Panc1 (cell line): ENCODE measurements at regions not wholly inside any gene's neighbourhood (a gene's known extent, or its start where the extent isn't known, plus 50 kb on each side); places are given as distances from the start of the nearest gene placed in this dataset.

Experiments used
- ATAC-seq: fragments of 200-7000 bp; cut with Tn5 transposase; 2 replicates; pipeline ENCODE4 v1.9.1; 2020; ENCODE audit warnings: mild to moderate bottlenecking, moderate library complexity
- BruUV-seq: library from RNA; stranded (reverse); fragments of 400-500 nt; replicated peaks from 2 replicates; lab custom pipeline; 2021; lab: Mats Ljungman, UMichigan
- CTCF ChIA-PET: fragments of 300-600 bp; sonication (Branson Sonifier 250); formaldehyde crosslinking; loops from one replicate; lab custom pipeline; 2022; ENCODE audit warnings: antibody characterized with exemption; lab: Charles Lee
- POLR2A ChIA-PET: fragments of 300-600 bp; sonication (Branson Sonifier 250); formaldehyde crosslinking; loops from one replicate; lab custom pipeline; 2022; ENCODE audit warnings: antibody characterized with exemption; lab: Charles Lee
- DNase-seq: peaks from one replicate; pipeline ENCODE4 v3.0.0-alpha.2; 2010; ENCODE audit warnings: low read depth, low spot score
- H3K27ac ChIP-seq: 2 replicates; pipeline ENCODE4 v1.5.1; 2011; ENCODE audit warnings: mild to moderate bottlenecking, low read length, inconsistent platforms
- H3K27me3 ChIP-seq: fragments of 200-500 bp; sonication (Bioruptor generic); 2 replicates; pipeline ENCODE4 v1.6.0; 2014; ENCODE audit warnings: low read length, inconsistent platforms; ENCODE audit not compliant: control insufficient read depth, insufficient read depth
- H3K36me3 ChIP-seq: fragments of 200-500 bp; sonication (Bioruptor generic); 2 replicates; pipeline ENCODE4 v1.5.1; 2014; ENCODE audit warnings: inconsistent platforms, mild to moderate bottlenecking, low read length, moderate library complexity; ENCODE audit not compliant: control insufficient read depth, insufficient read depth
- H3K4me1 ChIP-seq: 2 replicates; pipeline ENCODE4 v1.5.1; 2011; ENCODE audit warnings: inconsistent platforms, mild to moderate bottlenecking, low read length, moderate library complexity; ENCODE audit not compliant: control insufficient read depth, insufficient read depth
- H3K4me3 ChIP-seq, 2 experiments: 2 replicates each; pipeline ENCODE4 v1.5.1; 2011 to 2012; ENCODE audit warnings: low read depth in 2 of 2, low read length in 2 of 2, mild to moderate bottlenecking in 2 of 2, inconsistent platforms in 1 of 2, moderate library complexity in 1 of 2
- H3K9me3 ChIP-seq: fragments of 200-500 bp; sonication (Bioruptor generic); 2 replicates; pipeline ENCODE4 v1.5.1; 2014; ENCODE audit warnings: low read depth, mild to moderate bottlenecking, inconsistent platforms, low read length, moderate library complexity; ENCODE audit not compliant: control insufficient read depth, insufficient read depth
- POLR2AphosphoS5 ChIP-seq: IDR thresholded peaks from 2 replicates; pipeline ENCODE4 v1.6.1; 2012; ENCODE audit warnings: mild to moderate bottlenecking, low read depth, low read length, moderate library complexity
- SIN3A ChIP-seq: IDR thresholded peaks from 2 replicates; pipeline ENCODE4 v1.6.1; 2012; ENCODE audit warnings: low read depth, mild to moderate bottlenecking, low read length, moderate library complexity, borderline replicate concordance; ENCODE audit not compliant: insufficient read depth
- TCF7L2 ChIP-seq: IDR thresholded peaks from 2 replicates; pipeline ENCODE4 v1.6.1; 2011; ENCODE audit warnings: mild to moderate bottlenecking, low read depth, low read length, inconsistent platforms
- in situ Hi-C: cut with HindIII; loops from 2 replicates; pipeline ENCODE4 v1.10.0; 2016; ENCODE audit warnings: low sequenced_read_pairs, low pct_unique_long_range_greater_than_20kb
- intact Hi-C: fragments of 100-400 bp; cut with micrococcal nuclease; formaldehyde crosslinking; loops from one replicate; pipeline ENCODE4 v1.10.0; 2022; ENCODE audit not compliant: unreplicated experiment
- TF ChIP-seq, protein P1 (sequence below), 2 experiments: IDR thresholded peaks; 2 replicates each; pipeline ENCODE4 v1.6.1; 2011 to 2012; ENCODE audit warnings: low read depth in 2 of 2, control low read depth in 1 of 2, low read length in 1 of 2, mild to moderate bottlenecking in 1 of 2, moderate library complexity in 1 of 2; ENCODE audit not compliant: insufficient read depth in 1 of 2
- TF ChIP-seq, protein P2 (sequence below): fragments of 450-650 bp; IDR thresholded peaks from 2 replicates; pipeline ENCODE4 v1.5.1; 2017; ENCODE audit warnings: mild to moderate bottlenecking

DNA sequence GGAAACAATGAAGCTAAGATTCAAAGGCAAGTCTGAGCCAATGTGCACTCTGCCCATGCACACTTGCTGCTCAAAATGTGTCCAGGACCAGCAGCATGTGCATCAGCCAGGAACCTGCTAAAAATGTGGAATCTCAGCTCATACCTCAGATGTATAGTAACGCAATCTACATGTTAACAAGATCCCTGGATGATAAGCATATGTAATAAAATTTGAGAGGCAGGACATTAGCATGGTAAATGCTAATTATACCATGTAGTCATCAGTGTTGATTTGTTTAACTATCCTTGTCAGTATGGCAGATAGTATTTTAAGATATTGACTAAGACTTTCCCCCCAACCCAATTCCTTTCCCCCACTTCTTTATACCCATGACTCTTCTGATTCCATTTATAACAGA, 379.6 kb downstream of the TOX3 start:
- POLR2A ChIA-PET, result no interaction called here
- Histone ChIP-seq H3K27ac (no peak overlapping the region), H3K27me3 (no peaks in the 10 kb centered on the region), H3K4me1 (no peaks in the 10 kb centered on the region), H3K9me3 (no peaks in the 10 kb centered on the region), H3K4me3 (no peak overlapping the region), H3K36me3 (no peaks in the 10 kb centered on the region)
- CTCF ChIA-PET, result no interaction called here
- TF ChIP-seq POLR2AphosphoS5 (no peak), TCF7L2 (no peak), SIN3A (no peak)
- TF ChIP-seq, protein P1, sequence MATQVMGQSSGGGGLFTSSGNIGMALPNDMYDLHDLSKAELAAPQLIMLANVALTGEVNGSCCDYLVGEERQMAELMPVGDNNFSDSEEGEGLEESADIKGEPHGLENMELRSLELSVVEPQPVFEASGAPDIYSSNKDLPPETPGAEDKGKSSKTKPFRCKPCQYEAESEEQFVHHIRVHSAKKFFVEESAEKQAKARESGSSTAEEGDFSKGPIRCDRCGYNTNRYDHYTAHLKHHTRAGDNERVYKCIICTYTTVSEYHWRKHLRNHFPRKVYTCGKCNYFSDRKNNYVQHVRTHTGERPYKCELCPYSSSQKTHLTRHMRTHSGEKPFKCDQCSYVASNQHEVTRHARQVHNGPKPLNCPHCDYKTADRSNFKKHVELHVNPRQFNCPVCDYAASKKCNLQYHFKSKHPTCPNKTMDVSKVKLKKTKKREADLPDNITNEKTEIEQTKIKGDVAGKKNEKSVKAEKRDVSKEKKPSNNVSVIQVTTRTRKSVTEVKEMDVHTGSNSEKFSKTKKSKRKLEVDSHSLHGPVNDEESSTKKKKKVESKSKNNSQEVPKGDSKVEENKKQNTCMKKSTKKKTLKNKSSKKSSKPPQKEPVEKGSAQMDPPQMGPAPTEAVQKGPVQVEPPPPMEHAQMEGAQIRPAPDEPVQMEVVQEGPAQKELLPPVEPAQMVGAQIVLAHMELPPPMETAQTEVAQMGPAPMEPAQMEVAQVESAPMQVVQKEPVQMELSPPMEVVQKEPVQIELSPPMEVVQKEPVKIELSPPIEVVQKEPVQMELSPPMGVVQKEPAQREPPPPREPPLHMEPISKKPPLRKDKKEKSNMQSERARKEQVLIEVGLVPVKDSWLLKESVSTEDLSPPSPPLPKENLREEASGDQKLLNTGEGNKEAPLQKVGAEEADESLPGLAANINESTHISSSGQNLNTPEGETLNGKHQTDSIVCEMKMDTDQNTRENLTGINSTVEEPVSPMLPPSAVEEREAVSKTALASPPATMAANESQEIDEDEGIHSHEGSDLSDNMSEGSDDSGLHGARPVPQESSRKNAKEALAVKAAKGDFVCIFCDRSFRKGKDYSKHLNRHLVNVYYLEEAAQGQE (IDR thresholded peaks at IDR 0.05; ENCODE audit: insufficient read depth in 1 of 2, low read depth in 2 of 2, low read length in 1 of 2), result no peak
- TF ChIP-seq, protein P2, sequence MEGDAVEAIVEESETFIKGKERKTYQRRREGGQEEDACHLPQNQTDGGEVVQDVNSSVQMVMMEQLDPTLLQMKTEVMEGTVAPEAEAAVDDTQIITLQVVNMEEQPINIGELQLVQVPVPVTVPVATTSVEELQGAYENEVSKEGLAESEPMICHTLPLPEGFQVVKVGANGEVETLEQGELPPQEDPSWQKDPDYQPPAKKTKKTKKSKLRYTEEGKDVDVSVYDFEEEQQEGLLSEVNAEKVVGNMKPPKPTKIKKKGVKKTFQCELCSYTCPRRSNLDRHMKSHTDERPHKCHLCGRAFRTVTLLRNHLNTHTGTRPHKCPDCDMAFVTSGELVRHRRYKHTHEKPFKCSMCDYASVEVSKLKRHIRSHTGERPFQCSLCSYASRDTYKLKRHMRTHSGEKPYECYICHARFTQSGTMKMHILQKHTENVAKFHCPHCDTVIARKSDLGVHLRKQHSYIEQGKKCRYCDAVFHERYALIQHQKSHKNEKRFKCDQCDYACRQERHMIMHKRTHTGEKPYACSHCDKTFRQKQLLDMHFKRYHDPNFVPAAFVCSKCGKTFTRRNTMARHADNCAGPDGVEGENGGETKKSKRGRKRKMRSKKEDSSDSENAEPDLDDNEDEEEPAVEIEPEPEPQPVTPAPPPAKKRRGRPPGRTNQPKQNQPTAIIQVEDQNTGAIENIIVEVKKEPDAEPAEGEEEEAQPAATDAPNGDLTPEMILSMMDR, result no peak
- DNase-seq (no peak), ATAC-seq (no peak)
- intact Hi-C loops, result no loop called here
- in situ Hi-C loops, result no loop called here
- BruUV-seq, result no TSS peak

DNA sequence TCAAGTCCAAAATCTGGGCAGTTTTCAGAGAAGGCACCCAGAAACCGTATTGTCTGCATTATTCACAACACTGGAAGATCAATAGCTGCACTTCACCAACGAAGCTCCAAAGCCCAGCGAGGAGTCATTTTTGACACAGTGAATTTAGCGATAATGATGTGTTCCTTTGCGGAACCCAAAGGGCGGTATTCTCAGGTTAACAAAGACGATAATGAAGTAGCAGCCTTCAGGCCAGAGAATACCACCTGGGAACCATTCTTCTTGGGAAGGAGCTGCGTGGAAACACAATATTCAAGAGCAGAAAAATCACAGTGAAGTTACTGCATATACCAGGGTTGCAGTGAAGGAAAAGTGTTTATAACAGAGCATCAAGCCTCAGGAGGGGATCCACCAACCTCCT, 381.0 kb downstream of the TOX3 start:
- in situ Hi-C loops, result no loop called here
- Histone ChIP-seq H3K4me1 (no peaks in the 10 kb centered on the region), H3K9me3 (no peaks in the 10 kb centered on the region), H3K36me3 (no peaks in the 10 kb centered on the region), H3K4me3 (no peak overlapping the region), H3K27ac (no peak overlapping the region), H3K27me3 (no peaks in the 10 kb centered on the region)
- no peak for ATAC-seq
- no TSS peak for BruUV-seq
- TF ChIP-seq, protein P1 (IDR thresholded peaks at IDR 0.05; ENCODE audit: insufficient read depth in 1 of 2, low read depth in 2 of 2, low read length in 1 of 2), result no peak
- TF ChIP-seq, protein P2, result no peak
- TF ChIP-seq TCF7L2, result no peak
- no peak for TF ChIP-seq POLR2AphosphoS5
- no peak for TF ChIP-seq SIN3A
- no peak for DNase-seq
- ChIA-PET CTCF (no interaction called here), POLR2A (no interaction called here)
- intact Hi-C loops, result no loop called here
